H1 (cell line): ENCODE measurements at regions not wholly inside any gene's neighbourhood (a gene's known extent, or its start where the extent isn't known, plus 50 kb on each side); places are given as distances from the start of the nearest gene placed in this dataset.

Experiments used
- CTCF ChIA-PET: fragments of 300-600 bp; sonication (Branson Sonifier 250); formaldehyde crosslinking; loops from one replicate; lab custom pipeline; 2021; ENCODE audit not compliant: partially characterized antibody; lab: Charles Lee
- POLR2A ChIA-PET: fragments of 300-600 bp; sonication (Branson Sonifier 250); formaldehyde crosslinking; loops from one replicate; lab custom pipeline; 2021; ENCODE audit warnings: inconsistent platforms; ENCODE audit not compliant: partially characterized antibody; lab: Charles Lee
- DNase-seq, 2 experiments: peaks; one replicate each; pipeline versions ENCODE4 v3.0.0 to v3.0.0-alpha.2; 2010 to 2022; ENCODE audit warnings: low spot score in 2 of 2, low read depth in 1 of 2, mixed read lengths in 1 of 2
- FAIRE-seq: peaks from 2 replicates; lab custom pipeline; 2011; peaks lifted over from hg19 to GRCh38; lab: Jason Lieb, UNC
- H2AFZ ChIP-seq: 2 replicates; pipeline ENCODE4 v1.8.1; 2012; ENCODE audit warnings: low read length, inconsistent platforms
- H2AK5ac ChIP-seq: 2 replicates; pipeline ENCODE4 v1.6.1; 2013; ENCODE audit warnings: low read depth, low read length
- H2BK120ac ChIP-seq: replicated peaks from 2 replicates; pipeline ENCODE3; 2013; ENCODE audit warnings: low read depth, low read length, inconsistent platforms
- H2BK12ac ChIP-seq: 2 replicates; pipeline ENCODE4 v1.6.1; 2013; ENCODE audit warnings: low read depth, low read length
- H2BK15ac ChIP-seq: 2 replicates; pipeline ENCODE4 v1.6.1; 2013; ENCODE audit warnings: low read length
- H2BK20ac ChIP-seq: 2 replicates; pipeline ENCODE4 v1.6.1; 2013; ENCODE audit warnings: low read length
- H2BK5ac ChIP-seq: 2 replicates; pipeline ENCODE4 v1.6.1; 2013; ENCODE audit warnings: low read depth, low read length
- H3K14ac ChIP-seq: 2 replicates; pipeline ENCODE4 v1.6.1; 2013; ENCODE audit warnings: inconsistent platforms; ENCODE audit not compliant: insufficient read length
- H3K18ac ChIP-seq: 2 replicates; pipeline ENCODE4 v1.6.1; 2013; ENCODE audit warnings: low read length; ENCODE audit errors: extremely low read depth
- H3K23ac ChIP-seq: 2 replicates; pipeline ENCODE4 v1.6.1; 2013; ENCODE audit warnings: inconsistent platforms; ENCODE audit not compliant: insufficient read length
- H3K23me2 ChIP-seq: 2 replicates; pipeline ENCODE4 v1.6.1; 2013; ENCODE audit warnings: low read depth, low read length
- H3K27ac ChIP-seq: 2 replicates; pipeline ENCODE4 v1.6.1; 2011; ENCODE audit warnings: low read depth, low read length, inconsistent platforms
- H3K27me3 ChIP-seq, 4 experiments: replicated peaks in 1 of 4; 1 replicate in 1 of 4; 2 replicates in 3 of 4; pipeline versions ENCODE4 v1.6.1 to v1.8.1; 2011 to 2013; ENCODE audit warnings: low read length in 3 of 4, mild to moderate bottlenecking in 3 of 4, inconsistent platforms in 2 of 4, mixed read lengths in 2 of 4, moderate library complexity in 1 of 4; ENCODE audit not compliant: control insufficient read depth in 3 of 4, insufficient read depth in 3 of 4; ENCODE audit errors: extremely low read depth in 1 of 4
- H3K36me3 ChIP-seq, 4 experiments: 2 replicates each; pipeline versions ENCODE4 v1.6.1 to v1.8.1; 2011 to 2013; ENCODE audit warnings: mild to moderate bottlenecking in 4 of 4, low read length in 3 of 4, moderate library complexity in 2 of 4, control low read depth in 1 of 4, inconsistent platforms in 1 of 4; ENCODE audit not compliant: insufficient read depth in 4 of 4, control insufficient read depth in 2 of 4
- H3K4ac ChIP-seq: replicated peaks from 2 replicates; pipeline ENCODE3; 2013; ENCODE audit warnings: low read length, low read depth, mixed read lengths, inconsistent platforms; ENCODE audit not compliant: insufficient read length
- H3K4me1 ChIP-seq, 4 experiments: replicated peaks in 1 of 4; 1 replicate in 1 of 4; 2 replicates in 3 of 4; pipeline versions ENCODE4 v1.6.1 to v1.8.1; 2011 to 2013; ENCODE audit warnings: low read length in 3 of 4, inconsistent platforms in 2 of 4, mixed read lengths in 1 of 4; ENCODE audit not compliant: insufficient read depth in 4 of 4, control insufficient read depth in 3 of 4
- H3K4me2 ChIP-seq, 2 experiments: 2 replicates each; pipeline versions ENCODE4 v1.6.1 to v1.8.1; 2011 to 2013; ENCODE audit warnings: low read depth in 2 of 2, low read length in 2 of 2, control low read depth in 1 of 2, inconsistent platforms in 1 of 2, mild to moderate bottlenecking in 1 of 2; ENCODE audit not compliant: insufficient read depth in 1 of 2
- H3K4me3 ChIP-seq, 4 experiments: fragments of 200-600, 300-600 bp in 1 of 4; sonication (generic), shearing (Covaris generic), sonication (Bioruptor Twin) in 1 of 4; 2 replicates each; pipeline versions ENCODE4 v1.5.1 to v1.8.1; 2011 to 2016; ENCODE audit warnings: low read length in 4 of 4, low read depth in 3 of 4, control low read depth in 2 of 4, inconsistent platforms in 2 of 4, mild to moderate bottlenecking in 2 of 4, mixed read lengths in 1 of 4, moderate library complexity in 1 of 4; ENCODE audit not compliant: insufficient read depth in 2 of 4; ENCODE audit errors: extremely low read depth in 1 of 4
- H3K56ac ChIP-seq: replicated peaks from 2 replicates; pipeline ENCODE3; 2013; ENCODE audit warnings: low read depth, mild to moderate bottlenecking, mixed read lengths, low read length, inconsistent platforms; ENCODE audit not compliant: insufficient read length
- H3K79me1 ChIP-seq: 2 replicates; pipeline ENCODE4 v1.6.1; 2013; ENCODE audit warnings: low read depth, low read length, control low read depth
- H3K79me2 ChIP-seq, 2 experiments: 2 replicates each; pipeline versions ENCODE4 v1.6.1 to v1.8.1; 2012 to 2013; ENCODE audit warnings: low read length in 2 of 2, mild to moderate bottlenecking in 2 of 2, inconsistent platforms in 1 of 2; ENCODE audit not compliant: insufficient read depth in 2 of 2, control insufficient read depth in 1 of 2
- H3K9ac ChIP-seq, 4 experiments: replicated peaks in 1 of 4; 1 replicate in 1 of 4; 2 replicates in 3 of 4; pipeline versions ENCODE4 v1.6.1 to v1.8.1; 2011 to 2013; ENCODE audit warnings: low read depth in 3 of 4, low read length in 3 of 4, control low read depth in 2 of 4, mild to moderate bottlenecking in 2 of 4, moderate library complexity in 2 of 4, inconsistent platforms in 1 of 4; ENCODE audit errors: extremely low read depth in 1 of 4
- H3K9me3 ChIP-seq, 2 experiments: 2 replicates each; pipeline versions ENCODE4 v1.6.1 to v1.8.1; 2012 to 2013; ENCODE audit warnings: mild to moderate bottlenecking in 2 of 2, moderate library complexity in 2 of 2, control low read depth in 1 of 2, inconsistent platforms in 1 of 2, low read depth in 1 of 2, low read length in 1 of 2, mixed read lengths in 1 of 2; ENCODE audit not compliant: insufficient read depth in 2 of 2
- H4K20me1 ChIP-seq, 2 experiments: replicated peaks in 1 of 2; 2 replicates each; pipeline versions ENCODE3 to v1.8.1; 2011 to 2013; ENCODE audit warnings: inconsistent platforms in 2 of 2, low read length in 2 of 2, mild to moderate bottlenecking in 1 of 2; ENCODE audit not compliant: insufficient read depth in 2 of 2, control insufficient read depth in 1 of 2
- H4K5ac ChIP-seq: 2 replicates; pipeline ENCODE4 v1.6.1; 2013; ENCODE audit warnings: low read length, low read depth, mixed read lengths, inconsistent platforms; ENCODE audit not compliant: insufficient read length
- H4K8ac ChIP-seq: 2 replicates; pipeline ENCODE4 v1.8.0; 2013; ENCODE audit warnings: mild to moderate bottlenecking, moderate library complexity, low read length, inconsistent platforms; ENCODE audit not compliant: insufficient read depth; ENCODE audit errors: extremely low read depth
- H4K91ac ChIP-seq: replicated peaks from 2 replicates; pipeline ENCODE3; 2013; ENCODE audit warnings: low read length, mixed read lengths, inconsistent platforms; ENCODE audit not compliant: insufficient read length
- ASH2L ChIP-seq: fragments of 200-600, 300-600 bp; sonication (generic); IDR thresholded peaks from one replicate; pipeline ENCODE4 v1.7.1; 2017; ENCODE audit warnings: low read length
- CBX8 ChIP-seq: fragments of 300-800, 300-1000 bp; sonication (generic); IDR thresholded peaks from 2 replicates; pipeline ENCODE4 v1.7.1; 2016; ENCODE audit warnings: low read depth, low read length, borderline replicate concordance
- CREB1 ChIP-seq: IDR thresholded peaks from 2 replicates; pipeline ENCODE4 v1.6.1; 2012; ENCODE audit warnings: inconsistent platforms
- E2F6 ChIP-seq: IDR thresholded peaks from 2 replicates; pipeline ENCODE4 v1.6.1; 2012; ENCODE audit warnings: inconsistent platforms
- EGR1 ChIP-seq: IDR thresholded peaks from 2 replicates; pipeline ENCODE4 v1.6.1; 2011; ENCODE audit warnings: low read depth, low read length, borderline replicate concordance
- GTF2F1 ChIP-seq: IDR thresholded peaks from 2 replicates; pipeline ENCODE4 v1.6.1; 2012; ENCODE audit warnings: low read depth, low read length, improper control_type of control experiment, borderline replicate concordance
- HDAC2 ChIP-seq, 2 experiments: fragments of 300-600 bp in 1 of 2; sonication (generic) in 1 of 2; IDR thresholded peaks; 2 replicates each; pipeline ENCODE4 v1.6.1; 2011 to 2012; ENCODE audit warnings: low read depth in 2 of 2, low read length in 2 of 2, mild to moderate bottlenecking in 2 of 2, moderate library complexity in 2 of 2, borderline replicate concordance in 1 of 2, inconsistent platforms in 1 of 2
- HDAC6 ChIP-seq: IDR thresholded peaks from one replicate; pipeline ENCODE4 v1.7.1; 2012; ENCODE audit warnings: low read depth, mild to moderate bottlenecking, inconsistent platforms, low read length, moderate library complexity
- JUN ChIP-seq: IDR thresholded peaks from 2 replicates; pipeline ENCODE4 v1.6.1; 2011; ENCODE audit warnings: low read depth, mild to moderate bottlenecking, improper control_type of control experiment, low read length
- NRF1 ChIP-seq: IDR thresholded peaks from 2 replicates; pipeline ENCODE4 v1.6.1; 2011; ENCODE audit warnings: mild to moderate bottlenecking, low read depth, low read length, improper control_type of control experiment
- POLR2A ChIP-seq, 2 experiments: IDR thresholded peaks; 1 replicate in 1 of 2; 2 replicates in 1 of 2; pipeline ENCODE4 v1.6.1; 2011; ENCODE audit warnings: low read depth in 2 of 2, low read length in 2 of 2, mild to moderate bottlenecking in 2 of 2; ENCODE audit errors: control extremely low read depth in 1 of 2
- RFX5 ChIP-seq: IDR thresholded peaks from 2 replicates; pipeline ENCODE4 v1.6.1; 2011; ENCODE audit warnings: low read depth, low read length, improper control_type of control experiment, borderline replicate concordance
- SAP30 ChIP-seq: fragments of 300-600 bp; sonication (generic); IDR thresholded peaks from 2 replicates; pipeline ENCODE4 v1.7.1; 2012; ENCODE audit warnings: low read length, moderate library complexity, mild to moderate bottlenecking, inconsistent platforms; ENCODE audit not compliant: insufficient read depth, insufficient replicate concordance
- WGBS, 2 experiments: shearing (Covaris generic) in 1 of 2; methylation state at CpG; one replicate each; pipeline versions ENCODE4 v1.1.6 to v1.1.7; 2013 to 2015; ENCODE audit warnings: low lambda C conversion rate in 2 of 2, mixed read lengths in 2 of 2, inconsistent platforms in 1 of 2, low coverage in 1 of 2, missing lambda C conversion rate in 1 of 2; ENCODE audit not compliant: insufficient replicate concordance in 2 of 2, insufficient coverage in 1 of 2, insufficient read length in 1 of 2; ENCODE audit errors: extremely low coverage in 1 of 2, missing lambda C conversion rate in 1 of 2; 5-methylcytosine and 5-hydroxymethylcytosine counted together

GRCh38 chr4:17272154-17272553 is 239.7 kb downstream of the QDPR start:
- FAIRE-seq (no peak), DNase-seq (no peak)
- H3K4me3 ChIP-seq = no peak overlapping the region
- ChIA-PET CTCF (interaction anchor here (0.8 to 0.9 kb wide), 2 partner anchors 9 kb away, joined by 4 read pairs; no protein-coding TSS in a partner anchor), POLR2A (no interaction called here)
- no peak overlapping the region for H3K27ac ChIP-seq
- H4K91ac ChIP-seq = no peak overlapping the region
- H2BK12ac ChIP-seq = no peak overlapping the region
- no peak overlapping the region for H2BK15ac ChIP-seq
- no peak overlapping the region for H2AK5ac ChIP-seq
- no peak overlapping the region for H3K4ac ChIP-seq
- no peaks in the 10 kb centered on the region for H3K9me3 ChIP-seq
- H4K5ac ChIP-seq = no peak overlapping the region
- no peak overlapping the region for H4K8ac ChIP-seq
- no peak overlapping the region for H2BK20ac ChIP-seq
- no peak overlapping the region for H3K9ac ChIP-seq
- no peak overlapping the region for H2BK5ac ChIP-seq
- no peaks in the 10 kb centered on the region for H3K79me1 ChIP-seq
- no peaks in the 10 kb centered on the region for H3K4me1 ChIP-seq
- no peak overlapping the region for H3K4me2 ChIP-seq
- no peaks in the 10 kb centered on the region for H3K23me2 ChIP-seq
- H2BK120ac ChIP-seq = no peak overlapping the region
- no peaks in the 10 kb centered on the region for H3K79me2 ChIP-seq
- no peak overlapping the region for H3K23ac ChIP-seq
- H3K36me3 ChIP-seq = no peaks in the 10 kb centered on the region
- H3K14ac ChIP-seq = no peak overlapping the region
- H3K18ac ChIP-seq = no peak overlapping the region
- WGBS, 2 experiments = 78% methylated on average over 6 of the region's 6 CpGs; no CpG with 5 or more reads in 1 of the 2 experiments
- H3K27me3 ChIP-seq = no peaks in the 10 kb centered on the region
- H2AFZ ChIP-seq = no peak overlapping the region
- H3K56ac ChIP-seq = no peak overlapping the region
- H4K20me1 ChIP-seq = no peaks in the 10 kb centered on the region
- TF ChIP-seq JUN (no peak), E2F6 (no peak), HDAC2 (IDR thresholded peaks at IDR 0.05; ENCODE audit: borderline replicate concordance in 1 of 2, low read depth in 2 of 2, low read length in 2 of 2) (no peak), HDAC6 (no peak), EGR1 (no peak), GTF2F1 (no peak), CBX8 (no peak), RFX5 (no peak), POLR2A (IDR thresholded peaks at IDR 0.05; ENCODE audit: control extremely low read depth in 1 of 2, low read depth in 2 of 2, low read length in 2 of 2) (no peak), ASH2L (no peak), CREB1 (no peak), SAP30 (no peak), NRF1 (no peak)
